Osteocyte (in vitro differentiated cells): ENCODE measurements at regions not wholly inside any gene's neighbourhood (a gene's known extent, or its start where the extent isn't known, plus 50 kb on each side); places are given as distances from the start of the nearest gene placed in this dataset.

ENCODE experiments used
- DNase-seq: peaks from one replicate; pipeline ENCODE4 v3.0.0; 2021; ENCODE audit warnings: mixed read lengths; ENCODE audit not compliant: unreplicated experiment; ENCODE audit errors: extremely low spot score
- H3K27ac Mint-ChIP-seq: one replicate; pipeline ENCODE4 v1.8.0; 2021; ENCODE audit warnings: mild to moderate bottlenecking, mixed read lengths; ENCODE audit not compliant: unreplicated experiment
- H3K27me3 Mint-ChIP-seq: one replicate; pipeline ENCODE4 v1.8.0; 2021; ENCODE audit warnings: mixed read lengths; ENCODE audit not compliant: unreplicated experiment
- H3K36me3 Mint-ChIP-seq: one replicate; pipeline ENCODE4 v1.8.0; 2021; ENCODE audit warnings: mixed read lengths; ENCODE audit not compliant: unreplicated experiment
- H3K4me1 Mint-ChIP-seq: one replicate; pipeline ENCODE4 v1.8.0; 2021; ENCODE audit warnings: mixed read lengths; ENCODE audit not compliant: unreplicated experiment
- H3K4me3 Mint-ChIP-seq: one replicate; pipeline ENCODE4 v1.8.0; 2021; ENCODE audit warnings: mild to moderate bottlenecking, moderate library complexity, mixed read lengths; ENCODE audit not compliant: unreplicated experiment
- H3K9me3 Mint-ChIP-seq: one replicate; pipeline ENCODE4 v1.8.0; 2021; ENCODE audit warnings: mixed read lengths; ENCODE audit not compliant: unreplicated experiment
- TF ChIP-seq, protein P1 (sequence below): fragments of 200-600 bp; sonication (generic); IDR thresholded peaks from 2 replicates; pipeline ENCODE4 v1.5.0; 2021; ENCODE audit warnings: antibody characterized with exemption, mild to moderate bottlenecking, moderate library complexity

DNA sequence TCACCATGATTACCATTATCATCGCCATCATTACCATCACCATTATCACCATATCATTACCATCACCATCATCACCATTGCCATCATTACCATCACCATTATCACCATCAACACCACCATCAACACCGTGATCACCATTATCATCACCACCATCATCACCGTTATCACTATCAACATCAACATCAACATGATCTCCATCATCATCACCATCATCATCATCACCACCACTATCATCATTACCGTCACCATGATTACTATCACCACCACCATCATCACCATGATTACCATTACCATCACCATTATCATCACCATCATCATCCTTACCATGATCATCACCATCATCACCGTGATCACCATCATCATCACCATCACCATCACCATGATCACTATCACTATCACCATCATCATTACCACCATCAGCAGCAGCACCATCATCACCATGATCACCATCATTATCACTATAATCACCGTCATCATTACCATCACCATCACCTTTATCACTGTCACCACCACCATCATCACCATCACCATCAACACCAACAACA is 753.7 kb downstream of the BRD1 start:
- no peak overlapping the region for H3K4me3 Mint-ChIP-seq
- TF ChIP-seq, protein P1, sequence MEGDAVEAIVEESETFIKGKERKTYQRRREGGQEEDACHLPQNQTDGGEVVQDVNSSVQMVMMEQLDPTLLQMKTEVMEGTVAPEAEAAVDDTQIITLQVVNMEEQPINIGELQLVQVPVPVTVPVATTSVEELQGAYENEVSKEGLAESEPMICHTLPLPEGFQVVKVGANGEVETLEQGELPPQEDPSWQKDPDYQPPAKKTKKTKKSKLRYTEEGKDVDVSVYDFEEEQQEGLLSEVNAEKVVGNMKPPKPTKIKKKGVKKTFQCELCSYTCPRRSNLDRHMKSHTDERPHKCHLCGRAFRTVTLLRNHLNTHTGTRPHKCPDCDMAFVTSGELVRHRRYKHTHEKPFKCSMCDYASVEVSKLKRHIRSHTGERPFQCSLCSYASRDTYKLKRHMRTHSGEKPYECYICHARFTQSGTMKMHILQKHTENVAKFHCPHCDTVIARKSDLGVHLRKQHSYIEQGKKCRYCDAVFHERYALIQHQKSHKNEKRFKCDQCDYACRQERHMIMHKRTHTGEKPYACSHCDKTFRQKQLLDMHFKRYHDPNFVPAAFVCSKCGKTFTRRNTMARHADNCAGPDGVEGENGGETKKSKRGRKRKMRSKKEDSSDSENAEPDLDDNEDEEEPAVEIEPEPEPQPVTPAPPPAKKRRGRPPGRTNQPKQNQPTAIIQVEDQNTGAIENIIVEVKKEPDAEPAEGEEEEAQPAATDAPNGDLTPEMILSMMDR, result no peak
- DNase-seq, result no peak
- peaks cover 8% of the 10 kb centered on the region for H3K27me3 Mint-ChIP-seq
- no peaks in the 10 kb centered on the region for H3K9me3 Mint-ChIP-seq
- H3K27ac Mint-ChIP-seq, result no peak overlapping the region
- H3K36me3 Mint-ChIP-seq, result no peaks in the 10 kb centered on the region
- H3K4me1 Mint-ChIP-seq, result no peaks in the 10 kb centered on the region

DNA sequence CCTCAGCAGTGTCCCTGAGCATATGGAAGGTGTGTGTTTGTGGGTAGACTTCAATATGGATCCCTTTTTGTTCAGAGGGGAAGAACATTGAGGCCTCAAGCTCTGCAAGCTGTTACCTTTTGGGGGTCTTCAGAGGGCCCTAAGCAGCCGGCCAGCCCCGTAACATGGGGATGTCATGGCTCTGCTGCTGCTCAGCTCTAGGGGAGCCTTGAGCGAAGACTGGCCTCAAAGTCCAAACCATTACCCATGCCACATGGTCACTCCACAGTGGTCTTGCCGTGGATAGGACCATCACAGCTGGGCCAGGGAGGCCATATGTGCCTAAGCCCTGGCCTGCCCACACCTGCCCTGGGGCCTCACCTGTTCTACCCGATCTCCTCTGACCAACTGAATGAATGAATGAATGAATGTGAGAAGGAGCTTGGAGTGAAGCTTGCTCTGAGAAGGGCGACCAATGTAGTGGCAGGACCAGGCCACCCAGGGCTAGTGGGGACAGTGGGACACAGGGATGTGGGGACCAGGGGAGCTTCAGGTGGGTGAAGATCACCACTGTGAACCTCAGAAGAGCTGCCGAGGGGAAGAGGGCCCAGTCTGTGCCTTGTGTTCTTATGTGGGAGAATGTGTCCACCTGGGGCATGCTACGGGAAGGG is 754.6 kb downstream of the BRD1 start:
- H3K9me3 Mint-ChIP-seq, result no peaks in the 10 kb centered on the region
- no peak for DNase-seq
- no peaks in the 10 kb centered on the region for H3K4me1 Mint-ChIP-seq
- H3K4me3 Mint-ChIP-seq, result no peak overlapping the region
- H3K36me3 Mint-ChIP-seq, result no peaks in the 10 kb centered on the region
- H3K27ac Mint-ChIP-seq, result no peak overlapping the region
- TF ChIP-seq, protein P1, result no peak
- H3K27me3 Mint-ChIP-seq, result peaks cover 8% of the 10 kb centered on the region

DNA sequence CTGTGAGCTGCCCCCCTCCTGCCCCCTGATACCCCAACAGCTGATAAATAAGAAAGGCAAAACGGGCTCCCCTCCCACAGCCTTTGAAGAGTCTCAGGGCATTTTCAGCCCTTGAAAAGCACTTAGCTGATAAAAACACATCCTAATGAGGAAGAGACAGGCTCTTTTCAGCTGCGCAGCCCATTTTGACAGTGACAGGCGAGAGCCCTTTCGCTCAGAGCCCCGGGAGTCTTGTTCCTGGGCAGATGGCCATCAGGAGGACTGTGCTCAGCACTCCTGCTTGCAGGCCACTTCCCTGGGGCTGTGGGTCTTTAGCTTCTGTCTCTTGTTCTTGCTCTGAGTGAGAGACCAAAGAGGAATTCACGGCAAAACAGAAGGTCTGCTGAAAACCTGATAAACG is 757.2 kb downstream of the BRD1 start:
- Mint-ChIP-seq H3K4me1 (no peaks in the 10 kb centered on the region), H3K27ac (no peak overlapping the region), H3K27me3 (peaks cover 2% of the 10 kb centered on the region), H3K36me3 (no peaks in the 10 kb centered on the region), H3K9me3 (no peaks in the 10 kb centered on the region), H3K4me3 (no peak overlapping the region)
- DNase-seq, result no peak
- TF ChIP-seq, protein P1, result no peak

- TF ChIP-seq, protein P1, result no peak
- DNase-seq, result no peak
- H3K27ac Mint-ChIP-seq, result no peak overlapping the region
- H3K36me3 Mint-ChIP-seq, result no peaks in the 10 kb centered on the region
- H3K4me1 Mint-ChIP-seq, result no peaks in the 10 kb centered on the region
- no peaks in the 10 kb centered on the region for H3K27me3 Mint-ChIP-seq
- no peaks in the 10 kb centered on the region for H3K9me3 Mint-ChIP-seq
- H3K4me3 Mint-ChIP-seq, result no peak overlapping the region
These were observed 758.7 kb downstream of the BRD1 start for GRCh38 chr22:49068861-49069500.

DNA sequence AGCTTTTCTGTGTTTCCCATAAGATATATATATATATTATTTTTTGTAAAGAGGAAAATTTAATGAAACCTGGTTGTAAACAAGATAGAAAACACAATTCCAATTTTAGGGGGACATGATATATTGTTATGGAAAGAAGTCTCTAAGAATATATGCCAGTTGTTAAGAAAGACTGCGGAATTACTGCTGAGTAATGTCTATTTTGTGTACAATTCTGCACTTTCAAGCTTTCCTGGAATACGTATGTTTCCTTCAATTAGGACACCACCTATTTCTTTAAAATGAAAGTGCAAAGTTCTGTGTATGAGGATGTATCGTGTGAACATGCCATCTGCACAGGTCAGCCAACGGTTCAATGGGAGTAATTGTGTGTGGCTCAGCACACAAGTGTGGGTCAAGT is 760.2 kb downstream of the BRD1 start:
- no peaks in the 10 kb centered on the region for H3K27me3 Mint-ChIP-seq
- peaks cover 2% of the 10 kb centered on the region for H3K4me1 Mint-ChIP-seq
- H3K9me3 Mint-ChIP-seq, result no peaks in the 10 kb centered on the region
- no peaks in the 10 kb centered on the region for H3K36me3 Mint-ChIP-seq
- H3K27ac Mint-ChIP-seq, result no peak overlapping the region
- no peak overlapping the region for H3K4me3 Mint-ChIP-seq
- TF ChIP-seq, protein P1, result no peak
- DNase-seq, result no peak
